Ectodermal cell (in vitro differentiated cells): ENCODE measurements at regions not wholly inside any gene's neighbourhood (a gene's known extent, or its start where the extent isn't known, plus 50 kb on each side); places are given as distances from the start of the nearest gene placed in this dataset.
"Not testable (repeated sequence)": the region's sequence is repeated elsewhere in the genome, so short reads cannot be mapped to it uniquely, and the experiment has no call there.

Experiments used
- H3K27ac ChIP-seq: 2 replicates; pipeline ENCODE4 v1.7.0; 2013; ENCODE audit warnings: mild to moderate bottlenecking, low read depth, low read length; ENCODE audit not compliant: insufficient read depth, poor library complexity, severe bottlenecking
- H3K27me3 ChIP-seq: 2 replicates; pipeline ENCODE4 v1.7.0; 2013; ENCODE audit warnings: mild to moderate bottlenecking, low read length; ENCODE audit not compliant: insufficient read depth, control insufficient read depth, poor library complexity, severe bottlenecking
- H3K36me3 ChIP-seq: one replicate; pipeline ENCODE4 v1.7.0; 2013; ENCODE audit warnings: low read length; ENCODE audit not compliant: control insufficient read depth, insufficient read depth
- H3K4me1 ChIP-seq: one replicate; pipeline ENCODE4 v1.7.0; 2013; ENCODE audit warnings: low read length; ENCODE audit not compliant: control insufficient read depth, insufficient read depth
- H3K4me3 ChIP-seq: 2 replicates; pipeline ENCODE4 v1.7.0; 2013; ENCODE audit warnings: low read depth, low read length, control low read depth; ENCODE audit not compliant: insufficient read depth
- H3K9me3 ChIP-seq: 2 replicates; pipeline ENCODE4 v1.7.0; 2013; ENCODE audit warnings: mild to moderate bottlenecking, low read length, moderate library complexity; ENCODE audit not compliant: control insufficient read depth
- WGBS, 2 experiments: methylation state at CpG; one replicate each; pipeline ENCODE4 v1.1.7; 2013; ENCODE audit warnings: missing lambda C conversion rate in 2 of 2; 5-methylcytosine and 5-hydroxymethylcytosine counted together

DNA sequence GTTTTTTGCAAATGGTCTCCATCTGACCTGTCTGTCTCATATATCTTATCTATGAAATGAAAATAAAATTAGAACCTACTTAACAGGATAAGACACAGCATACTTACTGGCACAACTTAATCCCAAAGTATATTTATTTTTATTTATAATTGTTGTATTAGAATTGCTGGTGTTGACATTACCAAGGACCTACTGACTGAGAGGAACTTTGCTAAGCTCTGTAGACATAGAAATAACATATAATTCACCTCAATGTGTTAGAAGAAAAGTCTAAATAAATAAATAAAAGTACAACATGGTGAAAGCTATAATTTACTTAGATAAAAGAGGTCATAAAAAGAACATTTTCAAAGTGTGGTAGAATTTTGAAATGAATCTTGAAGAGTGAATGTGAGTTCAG is 1650.5 kb upstream of the NUDT12 start:
- Histone ChIP-seq H3K36me3 (no peaks in the 10 kb centered on the region), H3K27ac (no peak overlapping the region), H3K27me3 (no peaks in the 10 kb centered on the region), H3K4me1 (no peaks in the 10 kb centered on the region), H3K9me3 (no peaks in the 10 kb centered on the region), H3K4me3 (no peak overlapping the region)

DNA sequence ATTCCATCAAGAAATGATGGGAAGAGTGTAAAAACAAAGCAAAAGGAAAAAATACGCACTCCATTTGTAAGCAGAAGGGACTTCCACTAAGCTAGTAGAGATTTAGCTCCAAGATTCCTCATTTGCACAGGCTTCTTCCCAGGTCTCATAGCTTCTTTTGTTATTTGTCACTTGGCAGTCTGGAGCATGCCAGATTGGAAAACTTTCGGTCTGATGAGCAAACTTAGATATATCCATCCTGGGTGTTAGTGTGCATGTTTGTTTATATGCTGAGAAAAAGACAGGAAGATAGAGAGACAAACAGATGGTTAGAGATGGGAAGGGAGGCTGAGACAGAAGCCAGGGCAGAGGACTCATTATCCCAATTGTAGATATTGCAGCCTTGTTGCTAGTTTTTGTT is 1644.5 kb upstream of the NUDT12 start:
- H3K4me3 ChIP-seq = no peak overlapping the region
- WGBS, 2 experiments = 96 to 97% methylated on average over 2 of the region's 2 CpGs

GRCh38 chr5:105197531-105197930 is 1634.9 kb upstream of the NUDT12 start:
- no peak overlapping the region for H3K4me3 ChIP-seq
- H3K4me1 ChIP-seq = no peaks in the 10 kb centered on the region
- no peak overlapping the region for H3K27ac ChIP-seq
- no peaks in the 10 kb centered on the region for H3K36me3 ChIP-seq
- H3K9me3 ChIP-seq = no peaks in the 10 kb centered on the region
- no peaks in the 10 kb centered on the region for H3K27me3 ChIP-seq
- WGBS, 2 experiments = 95% methylated on average over 3 of the region's 3 CpGs; no CpG with 5 or more reads in 1 of the 2 experiments

More for the DNA sequence above, 1644.5 kb upstream of the NUDT12 start:
- H3K27ac ChIP-seq = peak overlapping the region; percentile 26
- no peaks in the 10 kb centered on the region for H3K36me3 ChIP-seq
- no peaks in the 10 kb centered on the region for H3K4me1 ChIP-seq
- H3K27me3 ChIP-seq = no peaks in the 10 kb centered on the region
- no peaks in the 10 kb centered on the region for H3K9me3 ChIP-seq

GRCh38 chr5:105195765-105196164 is 1633.2 kb upstream of the NUDT12 start:
- H3K4me1 ChIP-seq = no peaks in the 10 kb centered on the region
- H3K9me3 ChIP-seq = no peaks in the 10 kb centered on the region
- H3K36me3 ChIP-seq = no peaks in the 10 kb centered on the region
- H3K4me3 ChIP-seq = no peak overlapping the region
- no peak overlapping the region for H3K27ac ChIP-seq
- no peaks in the 10 kb centered on the region for H3K27me3 ChIP-seq

DNA sequence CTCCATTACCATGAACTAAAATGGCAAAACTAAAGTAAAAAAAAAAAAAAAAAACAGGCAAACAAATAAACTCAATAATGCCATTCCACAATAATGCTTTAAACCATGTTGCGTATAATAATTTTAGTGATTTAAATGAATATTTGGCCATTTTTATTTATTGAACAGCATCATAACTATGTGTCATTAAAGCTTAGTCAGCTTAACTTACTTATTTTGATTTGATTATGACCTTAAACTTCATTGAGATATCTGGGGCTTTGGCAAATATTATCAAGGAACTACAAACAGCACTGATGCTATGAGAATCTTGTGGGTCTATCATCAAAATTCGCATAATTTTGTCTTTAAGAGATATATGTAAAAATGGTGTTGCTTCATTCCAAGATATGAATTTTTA is 1610.3 kb upstream of the NUDT12 start:
- H3K27ac ChIP-seq = no peak overlapping the region
- no peaks in the 10 kb centered on the region for H3K27me3 ChIP-seq

DNA sequence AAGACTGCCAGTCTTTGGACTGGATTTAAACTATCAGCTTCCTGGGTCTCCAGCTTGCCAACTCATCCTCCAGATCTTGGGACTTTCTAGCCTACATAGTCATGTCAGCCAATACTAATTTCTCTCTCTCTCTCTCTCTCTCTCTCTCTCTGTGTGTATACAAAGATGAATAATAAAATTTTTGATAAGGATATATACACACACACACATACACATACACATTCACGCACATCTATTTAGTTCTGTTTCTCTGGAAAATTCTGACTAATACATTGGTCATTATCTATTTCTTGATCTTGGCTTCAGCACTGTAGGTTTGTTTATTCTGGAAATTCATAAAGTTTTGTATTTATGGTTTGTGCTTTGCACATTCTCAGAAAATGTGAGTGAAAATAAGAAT is 1606.2 kb upstream of the NUDT12 start:
- Histone ChIP-seq H3K4me1 (no peaks in the 10 kb centered on the region), H3K4me3 (no peak overlapping the region), H3K27me3 (no peaks in the 10 kb centered on the region), H3K9me3 (no peaks in the 10 kb centered on the region), H3K36me3 (no peaks in the 10 kb centered on the region), H3K27ac (no peak overlapping the region)
- WGBS, 2 experiments = no CpG with 5 or more reads among the region's 1 CpG

More for the DNA sequence above, 1610.3 kb upstream of the NUDT12 start:
- Histone ChIP-seq H3K36me3 (no peaks in the 10 kb centered on the region), H3K4me3 (no peak overlapping the region), H3K4me1 (no peaks in the 10 kb centered on the region), H3K9me3 (no peaks in the 10 kb centered on the region)
- 100% methylated on average over 1 to 2 of the region's 2 CpGs for WGBS, 2 experiments

GRCh38 chr5:105167092-105167491 is 1604.5 kb upstream of the NUDT12 start:
- no peaks in the 10 kb centered on the region for H3K4me1 ChIP-seq
- no peaks in the 10 kb centered on the region for H3K27me3 ChIP-seq
- H3K27ac ChIP-seq = no peak overlapping the region
- no peak overlapping the region for H3K4me3 ChIP-seq
- 95 to 100% methylated on average over 3 of the region's 3 CpGs for WGBS, 2 experiments
- no peaks in the 10 kb centered on the region for H3K9me3 ChIP-seq
- H3K36me3 ChIP-seq = no peaks in the 10 kb centered on the region

GRCh38 chr5:105163547-105163946 is 1601.0 kb upstream of the NUDT12 start:
- Histone ChIP-seq H3K4me3 (no peak overlapping the region), H3K9me3 (no peaks in the 10 kb centered on the region), H3K36me3 (no peaks in the 10 kb centered on the region)

GRCh38 chr5:105162557-105162956 is 1600.0 kb upstream of the NUDT12 start:
- H3K36me3 ChIP-seq, H3K27ac ChIP-seq, H3K27me3 ChIP-seq, H3K9me3 ChIP-seq, H3K4me3 ChIP-seq, H3K4me1 ChIP-seq: not testable (repeated sequence)
- WGBS, 2 experiments = 92 to 95% methylated on average over 6 of the region's 6 CpGs

More at GRCh38 chr5:105163547-105163946, 1601.0 kb upstream of the NUDT12 start:
- no peak overlapping the region for H3K27ac ChIP-seq
- no peaks in the 10 kb centered on the region for H3K4me1 ChIP-seq
- H3K27me3 ChIP-seq = no peaks in the 10 kb centered on the region

GRCh38 chr5:105158526-105158925 is 1595.9 kb upstream of the NUDT12 start:
- no peaks in the 10 kb centered on the region for H3K4me1 ChIP-seq
- H3K9me3 ChIP-seq = no peaks in the 10 kb centered on the region
- no peaks in the 10 kb centered on the region for H3K27me3 ChIP-seq
- H3K4me3 ChIP-seq = no peak overlapping the region
- whole genome bisulfite sequencing, 2 experiments = 81% methylated on average over 2 to 3 of the region's 4 CpGs
- H3K36me3 ChIP-seq = no peaks in the 10 kb centered on the region
- H3K27ac ChIP-seq = no peak overlapping the region

- Histone ChIP-seq H3K27me3 (no peaks in the 10 kb centered on the region), H3K4me1 (no peaks in the 10 kb centered on the region)
- 74 to 82% methylated on average over 3 of the region's 3 CpGs for WGBS, 2 experiments
Measured at GRCh38 chr5:105150323-105150722, 1587.7 kb upstream of the NUDT12 start.

More at GRCh38 chr5:105150323-105150722, 1587.7 kb upstream of the NUDT12 start:
- Histone ChIP-seq H3K27ac (no peak overlapping the region), H3K4me3 (no peak overlapping the region), H3K9me3 (no peaks in the 10 kb centered on the region), H3K36me3 (no peaks in the 10 kb centered on the region)
